ENCODE measurements at regions not wholly inside any gene's neighbourhood (a gene's known extent, or its start where the extent isn't known, plus 50 kb on each side); places are given as distances from the start of the nearest gene placed in this dataset.
"Not testable (repeated sequence)": the region's sequence is repeated elsewhere in the genome, so short reads cannot be mapped to it uniquely, and the experiment has no call there.

GRCh38 chr5:124530916-124531315 lies 215.5 kb downstream of the ZNF608 start:
- Histone ChIP-seq H3K36me3 (ENCODE audit: control insufficient read depth in 1 of 2, insufficient read depth in 2 of 2, low read length in 2 of 2) (no peaks in the 10 kb centered on the region), H3K4me3 (ENCODE audit: low read depth in 1 of 2, low read length in 2 of 2) (no peak overlapping the region), H3K27ac (ENCODE audit: low read length) (no peak overlapping the region), H3K9me3 (ENCODE audit: control insufficient read depth in 1 of 2, low read length in 2 of 2) (no peaks in the 10 kb centered on the region), H3K27me3 (ENCODE audit: low read depth, low read length) (no peaks in the 10 kb centered on the region), H3K4me1 (ENCODE audit: control insufficient read depth in 1 of 2, insufficient read depth in 2 of 2, low read length in 2 of 2) (no peaks in the 10 kb centered on the region)

GRCh38 chr5:124528838-124529237 lies 217.6 kb downstream of the ZNF608 start:
- Histone ChIP-seq H3K4me1 (ENCODE audit: control insufficient read depth in 1 of 2, insufficient read depth in 2 of 2, low read length in 2 of 2) (no peaks in the 10 kb centered on the region), H3K4me3 (ENCODE audit: low read depth in 1 of 2, low read length in 2 of 2) (no peak overlapping the region), H3K36me3 (ENCODE audit: control insufficient read depth in 1 of 2, insufficient read depth in 2 of 2, low read length in 2 of 2) (no peaks in the 10 kb centered on the region), H3K27ac (ENCODE audit: low read length) (no peak overlapping the region), H3K27me3 (ENCODE audit: low read depth, low read length) (no peaks in the 10 kb centered on the region), H3K9me3 (ENCODE audit: control insufficient read depth in 1 of 2, low read length in 2 of 2) (no peaks in the 10 kb centered on the region)

DNA sequence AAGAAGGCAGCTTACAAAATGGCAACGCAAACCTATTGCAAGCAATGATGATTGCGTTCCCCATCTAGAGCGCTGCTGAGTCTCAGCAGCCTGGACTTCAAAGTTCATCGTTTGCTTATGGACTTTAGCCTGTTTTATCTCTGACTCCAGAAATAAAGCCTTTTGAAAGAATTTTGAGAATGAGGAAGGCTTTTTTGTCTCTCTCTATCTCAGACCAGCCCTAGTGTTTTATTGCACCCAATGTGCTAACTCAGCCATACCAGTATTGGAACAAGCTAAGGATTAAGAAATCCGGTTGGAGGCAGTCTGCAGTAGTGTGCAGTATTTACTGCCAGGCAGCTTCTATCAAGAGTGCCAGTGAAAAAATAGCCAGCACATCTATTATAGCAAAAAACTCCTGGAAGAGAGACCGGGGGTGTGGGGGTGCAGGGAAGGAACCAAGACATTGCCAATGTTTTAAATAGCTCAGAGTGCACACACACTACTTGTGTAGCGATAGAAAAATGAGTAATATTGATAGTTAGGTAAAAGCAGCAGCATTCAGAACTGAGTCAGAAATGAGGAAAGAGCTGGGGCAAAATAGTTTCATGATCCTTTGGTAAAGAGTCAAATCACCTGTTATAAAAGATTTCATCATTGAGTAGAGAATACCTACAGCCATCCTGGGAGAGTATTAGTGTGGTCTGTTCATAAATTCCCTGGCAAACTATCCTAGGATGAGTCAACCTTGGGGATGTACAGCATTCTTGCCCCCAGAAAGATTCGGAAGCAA lies 219.0 kb downstream of the ZNF608 start:
- Histone ChIP-seq H3K27ac (ENCODE audit: low read length) (no peak overlapping the region), H3K4me1 (ENCODE audit: control insufficient read depth in 1 of 2, insufficient read depth in 2 of 2, low read length in 2 of 2) (no peaks in the 10 kb centered on the region), H3K9me3 (ENCODE audit: control insufficient read depth in 1 of 2, low read length in 2 of 2) (no peaks in the 10 kb centered on the region), H3K4me3 (ENCODE audit: low read depth in 1 of 2, low read length in 2 of 2) (no peak overlapping the region), H3K36me3 (ENCODE audit: control insufficient read depth in 1 of 2, insufficient read depth in 2 of 2, low read length in 2 of 2) (no peaks in the 10 kb centered on the region), H3K27me3 (ENCODE audit: low read depth, low read length) (no peaks in the 10 kb centered on the region)

DNA sequence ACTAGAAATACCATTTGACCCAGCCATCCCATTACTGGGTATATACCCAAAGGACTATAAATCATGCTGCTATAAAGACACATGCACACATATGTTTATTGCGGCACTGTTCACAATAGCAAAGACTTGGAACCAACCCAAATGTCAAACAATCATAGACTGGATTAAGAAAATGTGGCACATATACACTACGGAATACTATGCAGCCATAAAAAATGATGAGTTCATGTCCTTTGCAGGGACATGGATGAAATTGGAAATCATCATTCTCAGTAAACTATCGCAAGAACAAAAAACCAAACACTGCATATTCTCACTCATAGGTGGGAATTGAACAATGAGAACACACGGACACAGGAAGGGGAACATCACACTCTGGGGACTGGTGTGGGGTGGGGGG lies 220.4 kb downstream of the ZNF608 start:
- H3K9me3 ChIP-seq (ENCODE audit: control insufficient read depth in 1 of 2, low read length in 2 of 2); H3K4me3 ChIP-seq (ENCODE audit: low read depth in 1 of 2, low read length in 2 of 2); H3K4me1 ChIP-seq (ENCODE audit: control insufficient read depth in 1 of 2, insufficient read depth in 2 of 2, low read length in 2 of 2); H3K27ac ChIP-seq (ENCODE audit: low read length); H3K36me3 ChIP-seq (ENCODE audit: control insufficient read depth in 1 of 2, insufficient read depth in 2 of 2, low read length in 2 of 2); H3K27me3 ChIP-seq (ENCODE audit: low read depth, low read length): not testable (repeated sequence)

DNA sequence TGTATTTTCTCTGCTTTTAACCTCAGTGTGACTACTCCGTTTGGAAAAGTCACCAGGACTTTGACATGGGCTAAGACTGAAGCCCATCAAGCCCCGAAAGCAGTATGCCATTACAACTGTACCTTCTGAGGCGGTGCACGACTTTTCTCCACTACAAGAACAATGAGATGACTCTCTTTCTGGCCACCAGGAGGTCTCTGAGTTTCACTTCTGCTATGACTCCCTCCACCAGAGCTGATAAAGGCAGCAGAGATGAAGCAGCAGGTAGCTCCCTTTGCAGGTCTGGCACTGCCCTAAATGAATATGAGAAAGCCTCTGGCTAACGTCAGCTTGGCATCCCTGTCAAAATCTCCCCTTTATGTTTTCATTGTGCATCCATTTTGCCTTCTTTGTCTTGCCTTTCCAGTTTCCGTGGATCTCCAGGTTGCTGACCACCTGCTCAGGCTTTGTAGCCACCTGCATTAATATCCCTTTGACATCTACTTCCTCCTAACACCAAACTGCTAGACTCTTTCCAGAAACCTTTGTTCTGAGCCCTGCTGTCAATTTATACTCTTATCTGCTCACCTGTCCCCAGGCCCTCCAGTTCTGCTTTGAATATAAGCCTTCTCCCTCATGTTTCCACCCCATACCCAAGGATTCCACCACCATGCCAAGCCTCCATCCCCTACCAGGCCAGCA lies 221.7 kb downstream of the ZNF608 start:
- no peaks in the 10 kb centered on the region for H3K4me1 ChIP-seq (ENCODE audit: control insufficient read depth in 1 of 2, insufficient read depth in 2 of 2, low read length in 2 of 2)
- H3K36me3 ChIP-seq (ENCODE audit: control insufficient read depth in 1 of 2, insufficient read depth in 2 of 2, low read length in 2 of 2): no peaks in the 10 kb centered on the region
- no peak overlapping the region for H3K4me3 ChIP-seq (ENCODE audit: low read depth in 1 of 2, low read length in 2 of 2)
- no peaks in the 10 kb centered on the region for H3K9me3 ChIP-seq (ENCODE audit: control insufficient read depth in 1 of 2, low read length in 2 of 2)
- H3K27me3 ChIP-seq (ENCODE audit: low read depth, low read length): no peaks in the 10 kb centered on the region
- H3K27ac ChIP-seq (ENCODE audit: low read length): no peak overlapping the region

GRCh38 chr5:124523897-124524296 lies 222.5 kb downstream of the ZNF608 start:
- Histone ChIP-seq H3K27ac (ENCODE audit: low read length) (no peak overlapping the region), H3K4me1 (ENCODE audit: control insufficient read depth in 1 of 2, insufficient read depth in 2 of 2, low read length in 2 of 2) (no peaks in the 10 kb centered on the region), H3K9me3 (ENCODE audit: control insufficient read depth in 1 of 2, low read length in 2 of 2) (no peaks in the 10 kb centered on the region), H3K4me3 (ENCODE audit: low read depth in 1 of 2, low read length in 2 of 2) (no peak overlapping the region), H3K27me3 (ENCODE audit: low read depth, low read length) (no peaks in the 10 kb centered on the region), H3K36me3 (ENCODE audit: control insufficient read depth in 1 of 2, insufficient read depth in 2 of 2, low read length in 2 of 2) (no peaks in the 10 kb centered on the region)

DNA sequence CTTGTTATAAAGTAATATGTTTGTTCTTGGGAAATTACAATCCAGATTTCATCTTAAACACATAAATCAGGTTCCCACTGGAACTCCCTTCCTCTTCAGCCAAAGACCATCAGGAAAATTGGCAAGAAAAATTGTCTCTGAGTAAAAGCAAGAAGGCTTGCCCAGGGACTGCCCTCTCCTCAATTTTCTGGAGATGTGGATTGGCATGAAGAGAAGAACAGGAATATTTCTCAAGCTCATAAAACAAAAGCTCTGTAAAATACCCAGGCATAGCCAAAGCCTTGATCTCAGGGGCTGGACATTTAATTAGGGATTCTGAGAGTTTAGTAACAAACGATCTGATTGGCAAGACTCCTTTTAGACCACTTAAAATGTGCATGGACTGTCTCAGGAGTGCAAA lies 223.4 kb downstream of the ZNF608 start:
- H3K36me3 ChIP-seq (ENCODE audit: control insufficient read depth in 1 of 2, insufficient read depth in 2 of 2, low read length in 2 of 2): no peaks in the 10 kb centered on the region
- H3K9me3 ChIP-seq (ENCODE audit: control insufficient read depth in 1 of 2, low read length in 2 of 2): no peaks in the 10 kb centered on the region
- H3K4me3 ChIP-seq (ENCODE audit: low read depth in 1 of 2, low read length in 2 of 2): no peak overlapping the region
- no peaks in the 10 kb centered on the region for H3K27me3 ChIP-seq (ENCODE audit: low read depth, low read length)
- H3K4me1 ChIP-seq (ENCODE audit: control insufficient read depth in 1 of 2, insufficient read depth in 2 of 2, low read length in 2 of 2): no peaks in the 10 kb centered on the region
- H3K27ac ChIP-seq (ENCODE audit: low read length): no peak overlapping the region

DNA sequence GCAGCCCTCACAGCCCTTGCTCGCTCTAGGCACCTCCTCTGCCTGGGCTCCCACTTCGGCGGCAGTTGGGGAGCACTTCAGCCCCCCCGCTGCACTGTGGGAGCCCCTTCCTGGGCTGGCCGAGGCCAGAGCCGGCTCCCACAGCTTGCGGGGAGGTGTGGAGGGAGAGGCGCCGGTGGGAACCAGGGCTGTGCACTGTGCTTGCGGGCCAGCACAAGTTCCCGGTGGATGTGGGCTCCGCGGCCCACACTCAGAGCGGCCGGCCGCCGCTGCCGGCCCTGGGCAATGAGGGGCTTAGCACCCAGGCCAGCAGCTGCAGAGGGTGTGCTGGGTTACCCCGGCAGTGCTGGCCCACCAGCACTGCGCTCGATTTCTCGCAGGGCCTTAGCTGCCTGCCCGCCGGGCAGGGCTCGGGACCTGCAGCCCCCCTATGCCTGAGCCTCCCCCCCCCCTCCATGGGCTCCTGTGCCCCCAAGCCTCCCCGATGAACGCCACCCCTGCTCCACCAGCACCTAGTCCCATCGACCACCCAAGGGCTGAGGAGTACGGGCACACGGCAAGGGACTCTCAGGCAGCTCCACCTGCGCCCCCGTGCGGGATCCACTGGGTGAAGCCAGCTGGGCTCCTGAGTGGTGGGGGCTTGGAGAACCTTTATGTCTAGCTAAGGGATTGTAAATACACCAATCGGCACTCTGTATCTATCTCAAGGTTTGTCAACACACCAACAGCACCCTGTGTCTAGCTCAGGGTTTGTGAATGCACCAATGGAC lies 224.8 kb downstream of the ZNF608 start:
- Histone ChIP-seq H3K9me3 (ENCODE audit: control insufficient read depth in 1 of 2, low read length in 2 of 2) (no peaks in the 10 kb centered on the region), H3K36me3 (ENCODE audit: control insufficient read depth in 1 of 2, insufficient read depth in 2 of 2, low read length in 2 of 2) (no peaks in the 10 kb centered on the region), H3K27ac (ENCODE audit: low read length) (no peak overlapping the region), H3K27me3 (ENCODE audit: low read depth, low read length) (no peaks in the 10 kb centered on the region), H3K4me1 (ENCODE audit: control insufficient read depth in 1 of 2, insufficient read depth in 2 of 2, low read length in 2 of 2) (no peaks in the 10 kb centered on the region), H3K4me3 (ENCODE audit: low read depth in 1 of 2, low read length in 2 of 2) (no peak overlapping the region)

GRCh38 chr5:124519396-124519795 lies 227.0 kb downstream of the ZNF608 start:
- Histone ChIP-seq H3K9me3 (ENCODE audit: control insufficient read depth in 1 of 2, low read length in 2 of 2) (no peaks in the 10 kb centered on the region), H3K27me3 (ENCODE audit: low read depth, low read length) (no peaks in the 10 kb centered on the region), H3K4me1 (ENCODE audit: control insufficient read depth in 1 of 2, insufficient read depth in 2 of 2, low read length in 2 of 2) (no peaks in the 10 kb centered on the region), H3K36me3 (ENCODE audit: control insufficient read depth in 1 of 2, insufficient read depth in 2 of 2, low read length in 2 of 2) (no peaks in the 10 kb centered on the region), H3K27ac (ENCODE audit: low read length) (no peak overlapping the region), H3K4me3 (ENCODE audit: low read depth in 1 of 2, low read length in 2 of 2) (no peak overlapping the region)

- Histone ChIP-seq H3K27me3 (ENCODE audit: low read depth, low read length) (no peaks in the 10 kb centered on the region), H3K4me3 (ENCODE audit: low read depth in 1 of 2, low read length in 2 of 2) (no peak overlapping the region), H3K36me3 (ENCODE audit: control insufficient read depth in 1 of 2, insufficient read depth in 2 of 2, low read length in 2 of 2) (no peaks in the 10 kb centered on the region), H3K4me1 (ENCODE audit: control insufficient read depth in 1 of 2, insufficient read depth in 2 of 2, low read length in 2 of 2) (peaks cover 0 to 12% of the 10 kb centered on the region in 2 donors), H3K9me3 (ENCODE audit: control insufficient read depth in 1 of 2, low read length in 2 of 2) (no peaks in the 10 kb centered on the region), H3K27ac (ENCODE audit: low read length) (no peak overlapping the region)
Observed at GRCh38 chr5:124516567-124516966, 229.9 kb downstream of the ZNF608 start.

- H3K4me3 ChIP-seq (ENCODE audit: low read depth in 1 of 2, low read length in 2 of 2): no peak overlapping the region
- no peak overlapping the region for H3K27ac ChIP-seq (ENCODE audit: low read length)
- H3K27me3 ChIP-seq (ENCODE audit: low read depth, low read length): no peaks in the 10 kb centered on the region
- peaks cover 0 to 12% of the 10 kb centered on the region in 2 donors for H3K4me1 ChIP-seq (ENCODE audit: control insufficient read depth in 1 of 2, insufficient read depth in 2 of 2, low read length in 2 of 2)
- no peaks in the 10 kb centered on the region for H3K9me3 ChIP-seq (ENCODE audit: control insufficient read depth in 1 of 2, low read length in 2 of 2)
- no peaks in the 10 kb centered on the region for H3K36me3 ChIP-seq (ENCODE audit: control insufficient read depth in 1 of 2, insufficient read depth in 2 of 2, low read length in 2 of 2)
Observed at GRCh38 chr5:124515497-124516245, 230.8 kb downstream of the ZNF608 start.
